ENCODE measurements at regions not wholly inside any gene's neighbourhood (a gene's known extent, or its start where the extent isn't known, plus 50 kb on each side); places are given as distances from the start of the nearest gene placed in this dataset.

- peak; percentile 58 for DNase-seq
- TF ChIP-seq NFIC (IDR thresholded peaks at IDR 0.05; ENCODE audit: borderline replicate concordance) (no peak), FOXJ3 (CRISPR knock-in tag; IDR thresholded peaks at IDR 0.05) (no peak), FOSL2 (IDR thresholded peaks at IDR 0.05; ENCODE audit: borderline replicate concordance, low read depth) (no peak), MXI1 (IDR thresholded peaks at IDR 0.05; ENCODE audit: low read depth, low read length) (no peak), RAD21 (IDR thresholded peaks at IDR 0.05; ENCODE audit: low read length) (peak; percentile 90), REST (IDR thresholded peaks at IDR 0.05; ENCODE audit: low read depth, low read length) (no peak), MEF2A (IDR thresholded peaks at IDR 0.05; ENCODE audit: borderline replicate concordance, low read depth) (no peak), NRF1 (IDR thresholded peaks at IDR 0.05; ENCODE audit: low read depth, low read length) (no peak), ELF1 (IDR thresholded peaks at IDR 0.05) (no peak), TCF12 (IDR thresholded peaks at IDR 0.05) (peak; percentile 24; the same call in 1 of the 2 replicates), RXRA (IDR thresholded peaks at IDR 0.05; ENCODE audit: borderline replicate concordance, low read depth) (no peak), RCOR1 (IDR thresholded peaks at IDR 0.05; ENCODE audit: low read length) (no peak), TAF1 (IDR thresholded peaks at IDR 0.05; ENCODE audit: borderline replicate concordance, low read depth, low read length) (no peak), YY1 (IDR thresholded peaks at IDR 0.05; ENCODE audit: low read depth) (no peak), RFX5 (IDR thresholded peaks at IDR 0.05; ENCODE audit: low read length) (no peak), JUND (IDR thresholded peaks at IDR 0.05) (no peak), CTCF (IDR thresholded peaks at IDR 0.05) (peak; percentile 95), POLR2AphosphoS5 (IDR thresholded peaks at IDR 0.05; ENCODE audit: low read depth, low read length) (no peak), GABPA (IDR thresholded peaks at IDR 0.05; ENCODE audit: low read depth) (no peak), CHD2 (IDR thresholded peaks at IDR 0.05; ENCODE audit: low read length, partially characterized antibody) (no peak), EZH2phosphoT487 (IDR thresholded peaks at IDR 0.05; ENCODE audit: borderline replicate concordance, low read depth) (no peak), SMC3 (IDR thresholded peaks at IDR 0.05; ENCODE audit: low read depth, low read length) (peak; percentile 88)
- TF ChIP-seq, protein P1, sequence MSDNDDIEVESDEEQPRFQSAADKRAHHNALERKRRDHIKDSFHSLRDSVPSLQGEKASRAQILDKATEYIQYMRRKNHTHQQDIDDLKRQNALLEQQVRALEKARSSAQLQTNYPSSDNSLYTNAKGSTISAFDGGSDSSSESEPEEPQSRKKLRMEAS (IDR thresholded peaks at IDR 0.05; ENCODE audit: low read depth), result no peak
- TF ChIP-seq, protein P2, sequence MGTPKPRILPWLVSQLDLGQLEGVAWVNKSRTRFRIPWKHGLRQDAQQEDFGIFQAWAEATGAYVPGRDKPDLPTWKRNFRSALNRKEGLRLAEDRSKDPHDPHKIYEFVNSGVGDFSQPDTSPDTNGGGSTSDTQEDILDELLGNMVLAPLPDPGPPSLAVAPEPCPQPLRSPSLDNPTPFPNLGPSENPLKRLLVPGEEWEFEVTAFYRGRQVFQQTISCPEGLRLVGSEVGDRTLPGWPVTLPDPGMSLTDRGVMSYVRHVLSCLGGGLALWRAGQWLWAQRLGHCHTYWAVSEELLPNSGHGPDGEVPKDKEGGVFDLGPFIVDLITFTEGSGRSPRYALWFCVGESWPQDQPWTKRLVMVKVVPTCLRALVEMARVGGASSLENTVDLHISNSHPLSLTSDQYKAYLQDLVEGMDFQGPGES (IDR thresholded peaks at IDR 0.05; ENCODE audit: low read depth, low read length), result no peak
- TF ChIP-seq, protein P3, sequence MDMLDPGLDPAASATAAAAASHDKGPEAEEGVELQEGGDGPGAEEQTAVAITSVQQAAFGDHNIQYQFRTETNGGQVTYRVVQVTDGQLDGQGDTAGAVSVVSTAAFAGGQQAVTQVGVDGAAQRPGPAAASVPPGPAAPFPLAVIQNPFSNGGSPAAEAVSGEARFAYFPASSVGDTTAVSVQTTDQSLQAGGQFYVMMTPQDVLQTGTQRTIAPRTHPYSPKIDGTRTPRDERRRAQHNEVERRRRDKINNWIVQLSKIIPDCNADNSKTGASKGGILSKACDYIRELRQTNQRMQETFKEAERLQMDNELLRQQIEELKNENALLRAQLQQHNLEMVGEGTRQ (IDR thresholded peaks at IDR 0.05; ENCODE audit: borderline replicate concordance, low read depth, low read length), result no peak
- TF ChIP-seq, protein P4, sequence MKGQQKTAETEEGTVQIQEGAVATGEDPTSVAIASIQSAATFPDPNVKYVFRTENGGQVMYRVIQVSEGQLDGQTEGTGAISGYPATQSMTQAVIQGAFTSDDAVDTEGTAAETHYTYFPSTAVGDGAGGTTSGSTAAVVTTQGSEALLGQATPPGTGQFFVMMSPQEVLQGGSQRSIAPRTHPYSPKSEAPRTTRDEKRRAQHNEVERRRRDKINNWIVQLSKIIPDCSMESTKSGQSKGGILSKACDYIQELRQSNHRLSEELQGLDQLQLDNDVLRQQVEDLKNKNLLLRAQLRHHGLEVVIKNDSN (IDR thresholded peaks at IDR 0.05; ENCODE audit: borderline replicate concordance, low read depth), result no peak
- CTCF ChIA-PET, result interaction anchor here (0.5 to 3.2 kb wide), 44 partner anchors 10 to 1546 kb away, joined by 3 to 110 read pairs (median 4); partner anchors contain the start of gene MC4R
- no peaks in the 10 kb centered on the region for H3K79me2 ChIP-seq (ENCODE audit: insufficient read depth)
- no peaks in the 10 kb centered on the region for H3K4me1 ChIP-seq (ENCODE audit: control insufficient read depth in 1 of 2, insufficient read depth in 2 of 2, low read depth in 1 of 2, low read length in 1 of 2)
- no peaks in the 10 kb centered on the region for H3K36me3 ChIP-seq (replicated peaks in 1 of 2; ENCODE audit: control insufficient read depth in 1 of 2, insufficient read depth in 2 of 2, low read length in 1 of 2)
- no peak overlapping the region for H2AFZ ChIP-seq (ENCODE audit: low read depth)
- H3F3A ChIP-seq (replicated peaks; ENCODE audit: insufficient read depth), result no peaks in the 10 kb centered on the region
- no peak overlapping the region for H3K4me2 ChIP-seq
- H3K9me2 ChIP-seq, result no peaks in the 10 kb centered on the region
- WGBS (ENCODE audit: low lambda C conversion rate), result 21% methylated on average over 5 of the region's 5 CpGs
- H4K20me1 ChIP-seq (ENCODE audit: insufficient read depth), result no peaks in the 10 kb centered on the region
- no peaks in the 10 kb centered on the region for H3K9me3 ChIP-seq
- no peaks in the 10 kb centered on the region for H3K27me3 ChIP-seq (ENCODE audit: insufficient read depth)
- no peak overlapping the region for H3K9ac ChIP-seq
- H3K27ac ChIP-seq (ENCODE audit: low read depth in 2 of 2, low read length in 1 of 2), result no peak overlapping the region
- POLR2A ChIA-PET, result no interaction called here
- no peak overlapping the region; a peak in 1 of 4 replicates for H3K4me3 ChIP-seq (ENCODE audit: low read depth in 2 of 2, low read length in 1 of 2)
These were observed 96.7 kb downstream of the PMAIP1 start for GRCh38 chr18:59996370-59996966.
